ENCODE measurements at regions not wholly inside any gene's neighbourhood (a gene's known extent, or its start where the extent isn't known, plus 50 kb on each side); places are given as distances from the start of the nearest gene placed in this dataset.

- Mint-ChIP-seq H3K4me3 (ENCODE audit: low read depth) (no peak overlapping the region), H3K27ac (no peak overlapping the region), H3K4me1 (ENCODE audit: low read depth) (peaks cover 7% of the 10 kb centered on the region), H3K36me3 (ENCODE audit: insufficient read depth) (peaks cover 1% of the 10 kb centered on the region), H3K9me3 (ENCODE audit: low read depth) (peaks cover 15% of the 10 kb centered on the region), H3K27me3 (no peaks in the 10 kb centered on the region)
- DNase-seq (ENCODE audit: low spot score, unreplicated experiment) = no peak
- no peak for TF ChIP-seq CTCF (IDR thresholded peaks at IDR 0.05; ENCODE audit: unreplicated experiment)
Observed at GRCh38 chr3:162193148-162194095, 696.8 kb downstream of the OTOL1 start.

GRCh38 chr3:162195147-162195546, 698.5 kb downstream of the OTOL1 start:
- no peaks in the 10 kb centered on the region for H3K36me3 Mint-ChIP-seq (ENCODE audit: insufficient read depth)
- H3K27me3 Mint-ChIP-seq = no peaks in the 10 kb centered on the region
- H3K9me3 Mint-ChIP-seq (ENCODE audit: low read depth) = peaks cover 7% of the 10 kb centered on the region
- no peak for DNase-seq (ENCODE audit: low spot score, unreplicated experiment)
- H3K27ac Mint-ChIP-seq = no peak overlapping the region
- peaks cover 7% of the 10 kb centered on the region for H3K4me1 Mint-ChIP-seq (ENCODE audit: low read depth)
- no peak overlapping the region for H3K4me3 Mint-ChIP-seq (ENCODE audit: low read depth)
- TF ChIP-seq CTCF (IDR thresholded peaks at IDR 0.05; ENCODE audit: unreplicated experiment) = no peak

GRCh38 chr3:162196964-162197363, 700.4 kb downstream of the OTOL1 start:
- no peaks in the 10 kb centered on the region for H3K27me3 Mint-ChIP-seq
- H3K4me3 Mint-ChIP-seq (ENCODE audit: low read depth) = no peak overlapping the region

GRCh38 chr3:162200836-162201235, 704.2 kb downstream of the OTOL1 start:
- Mint-ChIP-seq H3K9me3 (ENCODE audit: low read depth) (no peaks in the 10 kb centered on the region), H3K27ac (no peak overlapping the region), H3K36me3 (ENCODE audit: insufficient read depth) (no peaks in the 10 kb centered on the region), H3K4me1 (ENCODE audit: low read depth) (peaks cover 9% of the 10 kb centered on the region), H3K27me3 (no peaks in the 10 kb centered on the region), H3K4me3 (ENCODE audit: low read depth) (no peak overlapping the region)
- no peak for DNase-seq (ENCODE audit: low spot score, unreplicated experiment)
- no peak for TF ChIP-seq CTCF (IDR thresholded peaks at IDR 0.05; ENCODE audit: unreplicated experiment)

More at GRCh38 chr3:162196964-162197363, 700.4 kb downstream of the OTOL1 start:
- no peak for TF ChIP-seq CTCF (IDR thresholded peaks at IDR 0.05; ENCODE audit: unreplicated experiment)
- Mint-ChIP-seq H3K36me3 (ENCODE audit: insufficient read depth) (no peaks in the 10 kb centered on the region), H3K4me1 (ENCODE audit: low read depth) (peaks cover 9% of the 10 kb centered on the region), H3K27ac (no peak overlapping the region), H3K9me3 (ENCODE audit: low read depth) (no peaks in the 10 kb centered on the region)
- DNase-seq (ENCODE audit: low spot score, unreplicated experiment) = no peak

GRCh38 chr3:162206648-162207047, 710.0 kb downstream of the OTOL1 start:
- Mint-ChIP-seq H3K36me3 (ENCODE audit: insufficient read depth) (no peaks in the 10 kb centered on the region), H3K27ac (no peak overlapping the region), H3K4me1 (ENCODE audit: low read depth) (no peaks in the 10 kb centered on the region), H3K9me3 (ENCODE audit: low read depth) (no peaks in the 10 kb centered on the region), H3K27me3 (no peaks in the 10 kb centered on the region), H3K4me3 (ENCODE audit: low read depth) (no peak overlapping the region)
- no peak for DNase-seq (ENCODE audit: low spot score, unreplicated experiment)
- TF ChIP-seq CTCF (IDR thresholded peaks at IDR 0.05; ENCODE audit: unreplicated experiment) = no peak

Data from progenitor cell of endocrine pancreas (in vitro differentiated cells).